ENCODE measurements at regions not wholly inside any gene's neighbourhood (a gene's known extent, or its start where the extent isn't known, plus 50 kb on each side); places are given as distances from the start of the nearest gene placed in this dataset.

- DNase-seq = no peak
Observed at GRCh38 chr1:173405281-173405680, 71.9 kb upstream of the PRDX6 start.

DNA sequence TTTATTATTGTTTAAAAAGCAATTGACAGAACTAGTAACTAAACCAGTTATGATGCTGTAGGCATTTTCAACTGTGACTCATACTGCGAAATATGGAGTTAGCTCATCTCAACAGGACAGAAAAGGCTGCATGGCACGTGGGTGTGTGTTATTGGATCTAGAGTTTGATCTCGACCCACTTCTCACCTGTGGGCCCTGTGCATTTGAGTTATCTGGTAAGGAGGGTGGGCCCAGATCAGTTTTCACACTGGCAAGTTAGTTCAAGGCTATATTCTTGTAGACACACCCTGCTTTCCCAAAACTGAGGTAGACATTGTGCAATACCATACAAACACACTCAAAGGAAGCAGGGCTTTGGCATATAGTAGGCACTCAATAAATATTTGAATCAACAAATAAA, 71.3 kb upstream of the PRDX6 start:
- no peak for DNase-seq

- DNase-seq = no peak
Observed at GRCh38 chr1:173406783-173407230, 70.3 kb upstream of the PRDX6 start.

DNA sequence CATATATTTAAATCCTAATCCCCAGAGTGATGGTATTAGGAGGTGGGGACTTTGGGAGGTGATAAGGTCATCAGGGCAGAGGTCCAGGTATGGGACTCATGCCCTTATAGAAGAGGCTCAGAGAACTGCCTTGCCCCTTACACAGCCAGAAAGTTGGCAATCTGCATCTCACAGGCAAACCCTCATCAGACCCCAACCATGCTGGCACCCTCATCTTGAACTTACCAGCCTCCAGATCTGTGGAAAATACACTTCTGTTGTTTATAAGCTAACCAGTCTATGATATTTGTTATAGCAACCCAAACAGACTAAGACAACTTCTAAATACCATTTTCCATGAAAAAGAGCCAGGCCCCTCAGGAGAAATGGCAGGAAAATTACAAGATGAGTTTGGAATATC, 69.3 kb upstream of the PRDX6 start:
- DNase-seq = no peak

- DNase-seq = no peak
Observed at GRCh38 chr1:173408886-173409285, 68.2 kb upstream of the PRDX6 start.

GRCh38 chr1:173409613-173410012, 67.5 kb upstream of the PRDX6 start:
- no peak for DNase-seq

DNA sequence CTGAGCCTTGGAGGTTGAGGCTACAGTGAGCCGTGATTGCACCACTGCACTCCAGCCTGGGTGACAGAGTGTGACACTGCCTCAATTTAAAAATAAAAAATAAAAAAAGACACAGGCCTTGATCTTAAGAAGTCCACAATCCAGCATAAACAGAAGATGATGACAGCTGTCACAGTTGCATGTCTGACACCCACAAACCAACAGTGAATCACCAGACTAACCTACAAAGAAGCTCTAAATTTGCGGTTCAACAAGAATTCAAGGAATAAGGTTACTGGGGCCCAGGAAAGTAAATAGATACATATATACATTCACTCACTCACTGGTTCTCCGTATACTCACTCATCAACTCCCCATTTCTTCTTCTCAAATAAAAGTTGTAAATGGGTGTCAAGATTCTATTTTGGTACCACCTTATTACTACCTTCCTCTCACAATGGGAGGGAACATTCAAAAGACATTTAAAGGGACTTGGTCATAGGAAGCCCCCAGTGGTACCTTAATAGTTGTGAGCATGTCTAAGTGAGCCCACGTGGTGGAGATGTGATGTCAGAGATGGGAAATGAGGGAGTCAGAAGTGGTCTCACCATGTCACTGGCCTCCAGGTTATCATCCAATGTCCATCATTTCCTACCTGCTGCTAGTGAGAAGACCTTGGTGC, 66.9 kb upstream of the PRDX6 start:
- no peak for DNase-seq

DNA sequence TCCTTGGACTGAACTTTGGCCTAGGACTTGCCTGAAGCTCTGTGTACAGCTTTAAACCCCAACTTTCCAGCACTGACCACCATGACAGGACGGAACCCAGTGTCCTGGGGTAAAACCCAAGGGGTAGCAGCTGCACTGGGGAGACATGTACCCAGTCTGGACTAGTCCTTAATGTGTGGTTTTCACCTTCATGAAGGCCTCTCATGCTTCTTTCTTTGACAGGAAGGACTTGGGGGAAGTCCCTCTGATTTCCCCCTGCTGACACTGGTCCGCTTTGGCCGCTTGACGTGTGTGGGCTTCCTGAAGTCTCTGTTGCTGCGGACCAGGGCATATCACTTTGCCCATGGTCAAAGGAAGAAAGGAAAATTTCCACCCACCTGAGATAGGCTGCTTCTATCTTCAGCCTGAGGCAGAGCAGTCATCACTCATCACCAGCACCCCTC, 66.3 kb upstream of the PRDX6 start:
- DNase-seq = no peak

DNA sequence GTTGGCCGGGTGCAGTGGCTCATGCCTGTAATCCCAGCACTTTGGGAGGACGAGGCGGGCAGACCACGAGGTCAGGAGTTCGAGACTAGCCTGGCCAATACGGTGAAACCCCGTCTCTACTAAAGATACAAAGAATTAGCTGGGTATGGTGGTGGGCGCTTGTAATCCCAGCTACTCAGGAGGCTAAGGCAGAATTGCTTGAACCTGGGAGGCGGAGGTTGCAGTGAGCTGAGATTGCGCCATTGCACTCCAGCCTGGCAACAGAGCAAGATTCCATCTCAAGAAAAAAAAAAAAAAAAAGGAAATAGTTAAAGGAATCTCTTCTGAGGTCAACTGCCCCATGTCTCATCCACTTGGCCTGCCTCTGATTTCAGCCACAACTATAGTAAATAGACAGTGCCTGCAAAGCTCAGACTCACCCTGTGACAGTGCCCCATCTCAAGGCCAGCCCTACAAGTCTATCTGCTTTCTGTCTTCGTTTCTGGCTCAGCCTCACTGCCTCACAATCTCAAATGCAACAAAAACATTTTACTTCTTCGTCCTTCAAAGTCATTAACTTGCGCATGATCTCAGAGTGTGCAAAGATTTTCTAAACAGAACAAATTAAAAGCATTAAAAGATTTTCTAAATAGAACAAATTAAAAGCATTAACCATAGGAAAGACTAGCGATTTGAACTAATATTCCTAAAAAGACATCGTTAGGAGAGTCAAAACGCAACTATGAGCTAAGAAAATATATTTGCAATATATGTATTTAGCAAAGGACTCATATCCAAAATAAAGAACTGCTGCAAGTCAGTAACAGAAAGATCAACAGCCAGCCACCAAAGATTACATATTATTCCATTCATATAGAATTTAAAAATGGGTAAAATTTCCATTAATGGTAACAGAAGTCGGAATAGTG, 65.0 kb upstream of the PRDX6 start:
- no peak for DNase-seq

GRCh38 chr1:173413271-173413707, 63.8 kb upstream of the PRDX6 start:
- DNase-seq = no peak

- no peak for DNase-seq
Observed at GRCh38 chr1:173414136-173414535, 63.0 kb upstream of the PRDX6 start.

DNA sequence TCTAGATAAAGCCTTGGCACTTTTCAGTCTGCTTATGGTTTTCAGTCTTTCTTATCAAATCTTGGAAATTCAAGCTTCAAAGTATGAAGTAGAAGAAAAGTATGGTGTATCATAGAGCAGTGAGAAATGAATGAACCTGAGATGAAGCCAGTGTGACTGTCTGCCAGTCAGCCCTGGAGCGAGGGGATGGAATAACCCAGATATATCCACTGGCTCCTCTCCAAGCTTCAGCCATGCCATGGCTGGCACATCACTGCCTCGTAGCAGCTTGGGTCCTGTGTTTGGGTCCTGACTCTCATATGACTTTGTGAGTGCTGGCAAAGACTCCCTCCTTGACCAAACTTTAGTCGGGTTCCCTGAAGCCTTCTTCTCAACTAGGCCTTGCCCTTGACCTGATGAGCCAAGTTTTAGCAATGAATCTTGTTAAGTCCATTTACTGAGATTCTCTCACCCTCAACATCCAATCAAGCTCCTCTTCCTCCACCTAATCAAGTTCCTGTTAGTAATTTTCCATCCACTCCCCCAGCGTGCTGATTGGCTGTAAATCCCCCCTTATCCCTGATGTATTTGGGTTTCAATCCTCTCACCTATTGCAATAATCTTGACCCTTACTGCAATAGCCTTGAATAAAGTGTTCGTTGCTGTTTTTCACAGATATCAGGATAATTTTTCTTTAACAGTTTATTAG, 62.5 kb upstream of the PRDX6 start:
- DNase-seq = no peak

- DNase-seq = no peak
Observed at GRCh38 chr1:173415490-173415889, 61.6 kb upstream of the PRDX6 start.

DNA sequence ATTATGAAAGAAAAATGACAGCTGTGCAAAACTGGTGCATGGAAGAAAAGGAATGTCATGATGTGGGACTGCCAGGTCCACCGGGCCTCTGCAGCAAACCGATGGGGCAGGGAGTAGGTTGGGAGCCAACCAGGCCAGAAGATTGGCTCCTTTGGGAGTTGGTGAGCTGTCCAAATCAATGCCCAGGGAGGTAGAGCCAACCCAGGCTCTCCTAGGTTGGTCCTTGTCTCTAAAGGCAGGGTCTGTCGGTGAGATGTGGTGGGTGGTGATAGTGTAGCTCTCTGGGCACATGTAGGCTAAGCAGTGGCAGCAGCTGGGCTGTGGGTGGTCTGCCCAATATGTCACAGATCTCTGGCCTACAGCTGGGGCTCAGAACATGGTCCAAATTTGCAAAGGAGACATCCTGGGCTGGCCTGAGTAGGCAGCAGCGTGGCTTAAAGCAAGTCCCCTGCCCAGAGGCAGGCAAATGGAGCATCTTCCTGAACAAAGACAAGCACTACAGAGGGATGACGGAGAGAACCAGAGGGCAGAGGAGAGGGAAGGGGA, 61.2 kb upstream of the PRDX6 start:
- DNase-seq = no peak

GRCh38 chr1:173417563-173417962, 59.6 kb upstream of the PRDX6 start:
- no peak for DNase-seq

- DNase-seq = no peak
Observed at GRCh38 chr1:173418107-173418985, 58.8 kb upstream of the PRDX6 start.

- DNase-seq = peak; percentile 68
Observed at GRCh38 chr1:173420330-173420806, 56.8 kb upstream of the PRDX6 start.

GRCh38 chr1:173421286-173421685, 55.8 kb upstream of the PRDX6 start:
- no peak for DNase-seq

GRCh38 chr1:173421789-173422188, 55.3 kb upstream of the PRDX6 start:
- DNase-seq = no peak

- no peak for DNase-seq
Observed at GRCh38 chr1:173422456-173422976, 54.6 kb upstream of the PRDX6 start.

DNA sequence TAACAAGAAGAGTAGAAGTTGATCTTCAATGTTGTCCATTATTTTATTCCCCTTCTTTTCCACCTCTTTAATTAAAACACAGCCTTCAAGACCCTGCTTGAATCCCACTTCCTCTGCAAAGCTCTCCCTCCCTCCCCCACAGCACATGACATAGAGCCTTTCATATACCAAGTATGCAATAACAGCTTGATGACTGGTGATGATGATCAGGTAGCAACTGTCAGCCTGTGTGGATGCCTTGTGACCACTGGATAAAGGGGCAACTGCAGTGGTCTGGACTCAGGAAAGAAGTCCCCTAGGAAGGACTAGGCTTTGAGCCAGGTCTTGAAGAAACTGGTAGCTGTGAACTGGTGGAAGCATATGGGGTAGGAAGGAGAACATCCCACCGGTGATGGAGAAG, 53.8 kb upstream of the PRDX6 start:
- no peak for DNase-seq

DNA sequence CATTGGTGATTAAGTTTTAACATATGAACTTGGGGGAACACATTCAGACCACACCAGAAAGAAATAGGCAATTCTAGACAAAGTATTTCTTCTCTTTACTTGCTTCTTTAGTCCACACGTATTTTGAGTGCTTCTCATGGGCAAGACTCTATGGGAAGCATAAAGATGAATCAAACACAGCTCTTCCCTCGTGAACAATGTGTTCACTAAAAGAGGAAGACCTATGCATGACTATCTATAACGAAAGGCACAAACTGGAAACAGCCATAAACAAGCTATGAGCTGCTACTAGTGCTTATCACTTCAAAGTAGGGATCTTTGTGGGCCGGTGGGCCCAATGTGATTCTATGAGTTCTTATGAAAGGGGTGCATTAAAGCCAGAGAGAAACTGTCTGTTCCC, 53.0 kb upstream of the PRDX6 start:
- DNase-seq = no peak

All from stimulated activated CD4-positive, alpha-beta T cell treated with anti-CD3 and anti-CD28 coated beads, Interleukin-4, amount 100 ng/mL, for 24 hours (primary cell).